Immature natural killer cell (primary cell): ENCODE measurements at regions not wholly inside any gene's neighbourhood (a gene's known extent, or its start where the extent isn't known, plus 50 kb on each side); places are given as distances from the start of the nearest gene placed in this dataset.
"Not testable (repeated sequence)": the region's sequence is repeated elsewhere in the genome, so short reads cannot be mapped to it uniquely, and the experiment has no call there.

Source experiments
- DNase-seq, 3 donors: peaks; one replicate each; pipeline ENCODE4 v3.0.0; 2022; ENCODE audit warnings: mixed read lengths in 1 of 3
- H3K27ac Mint-ChIP-seq, 6 donors: one replicate each; pipeline ENCODE4 v1.8.0; 2020; ENCODE audit warnings: mixed read lengths in 6 of 6, mild to moderate bottlenecking in 5 of 6, inconsistent platforms in 4 of 6, moderate library complexity in 3 of 6
- H3K27me3 Mint-ChIP-seq, 3 donors: one replicate each; pipeline ENCODE4 v1.8.0; 2020 to 2021; ENCODE audit warnings: low read depth in 3 of 3, mild to moderate bottlenecking in 3 of 3, mixed read lengths in 3 of 3, moderate library complexity in 3 of 3, inconsistent platforms in 1 of 3
- H3K36me3 Mint-ChIP-seq, 3 donors: one replicate each; pipeline ENCODE4 v1.8.0; 2020; ENCODE audit warnings: mixed read lengths in 3 of 3, inconsistent platforms in 2 of 3, mild to moderate bottlenecking in 2 of 3
- H3K4me1 Mint-ChIP-seq, 2 donors: one replicate each; pipeline ENCODE4 v1.8.0; 2020; ENCODE audit warnings: inconsistent platforms in 2 of 2, mild to moderate bottlenecking in 2 of 2, mixed read lengths in 2 of 2, moderate library complexity in 1 of 2
- H3K4me3 Mint-ChIP-seq, 5 donors: one replicate each; pipeline ENCODE4 v1.8.0; 2020; ENCODE audit warnings: mild to moderate bottlenecking in 5 of 5, mixed read lengths in 5 of 5, inconsistent platforms in 3 of 5, moderate library complexity in 3 of 5
- H3K9me3 Mint-ChIP-seq, 6 donors: one replicate each; pipeline ENCODE4 v1.8.0; 2020; ENCODE audit warnings: mild to moderate bottlenecking in 6 of 6, mixed read lengths in 6 of 6, inconsistent platforms in 4 of 6, moderate library complexity in 3 of 6

DNA sequence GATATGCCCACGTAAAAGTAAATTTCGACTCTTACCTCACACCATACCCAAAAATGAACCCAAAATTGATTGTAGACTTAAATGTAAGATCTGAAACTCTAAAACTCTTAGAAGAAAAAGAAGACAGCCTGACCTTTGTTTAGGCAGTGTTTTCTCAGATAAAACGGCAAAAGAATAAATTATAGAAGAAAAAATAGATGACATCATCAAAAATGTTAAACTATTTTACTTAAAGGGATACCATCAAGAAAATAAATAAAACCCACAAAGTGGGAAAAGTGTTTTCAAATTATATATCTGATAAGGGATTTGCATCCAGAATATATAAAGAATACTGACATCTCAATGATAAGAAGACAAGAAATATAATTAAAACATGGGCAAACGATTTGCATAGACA lies 862.7 kb downstream of the DTWD2 start:
- no peak overlapping the region for H3K4me3 Mint-ChIP-seq

GRCh38 chr5:118121258-118121657 lies 867.1 kb downstream of the DTWD2 start:
- Mint-ChIP-seq H3K4me1 (no peaks in the 10 kb centered on the region), H3K4me3 (no peak overlapping the region), H3K36me3 (peaks cover 0 to 3% (median 0%) of the 10 kb centered on the region in 3 donors), H3K9me3 (peaks cover 10 to 37% (median 13%) of the 10 kb centered on the region in 6 donors), H3K27ac (no peak overlapping the region), H3K27me3 (no peaks in the 10 kb centered on the region)
- DNase-seq = no peak

More for the DNA sequence above, 862.7 kb downstream of the DTWD2 start:
- no peaks in the 10 kb centered on the region for H3K36me3 Mint-ChIP-seq
- no peaks in the 10 kb centered on the region for H3K27me3 Mint-ChIP-seq
- H3K27ac Mint-ChIP-seq = no peak overlapping the region
- H3K9me3 Mint-ChIP-seq = peaks cover 7 to 38% (median 14%) of the 10 kb centered on the region in 6 donors
- no peaks in the 10 kb centered on the region for H3K4me1 Mint-ChIP-seq
- no peak for DNase-seq

DNA sequence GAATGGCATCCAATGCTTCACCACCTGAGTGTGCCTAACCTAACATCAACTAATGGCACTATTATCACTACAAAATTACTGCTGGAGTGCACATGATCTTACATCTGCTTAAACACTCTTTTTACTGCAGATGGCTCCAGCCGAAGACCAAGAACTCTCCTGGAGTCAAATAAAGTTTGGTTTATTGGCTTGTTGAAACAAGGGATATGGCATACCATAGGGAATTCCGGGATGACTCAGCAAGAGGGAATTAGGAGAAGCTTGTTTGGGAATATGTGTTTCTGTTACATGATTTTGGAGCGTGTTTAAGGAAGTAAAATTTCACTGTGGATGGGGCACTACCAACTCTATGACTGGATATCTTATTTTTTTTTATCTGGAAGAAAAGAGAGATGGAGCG lies 872.6 kb downstream of the DTWD2 start:
- peaks cover 0 to 3% (median 0%) of the 10 kb centered on the region in 3 donors for H3K36me3 Mint-ChIP-seq
- H3K4me1 Mint-ChIP-seq = no peaks in the 10 kb centered on the region
- no peak overlapping the region for H3K4me3 Mint-ChIP-seq
- no peak overlapping the region for H3K27ac Mint-ChIP-seq
- peaks cover 0 to 1% (median 0%) of the 10 kb centered on the region in 3 donors for H3K27me3 Mint-ChIP-seq
- no peak for DNase-seq
- H3K9me3 Mint-ChIP-seq = peaks cover 6 to 27% (median 11%) of the 10 kb centered on the region in 6 donors

DNA sequence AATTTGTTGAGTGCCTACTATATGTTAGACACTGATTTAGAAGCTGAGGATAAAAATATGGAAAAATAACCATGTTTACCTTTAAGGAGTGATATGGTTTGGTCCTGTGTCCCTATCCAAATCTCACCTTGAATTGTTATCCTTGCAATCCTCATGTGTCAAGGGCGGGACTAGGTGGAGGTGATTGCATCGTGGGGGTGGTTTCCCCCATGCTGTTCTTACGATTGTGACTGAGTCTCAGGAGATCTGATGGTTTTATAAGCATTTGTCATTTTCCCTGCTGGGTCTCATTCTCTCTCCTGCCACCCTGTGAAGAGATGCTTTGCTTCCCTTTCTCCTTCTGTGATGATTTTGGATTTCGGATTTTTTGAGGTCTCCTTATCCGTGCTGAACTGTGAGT lies 876.4 kb downstream of the DTWD2 start:
- peaks cover 0 to 1% (median 0%) of the 10 kb centered on the region in 3 donors for H3K27me3 Mint-ChIP-seq
- no peaks in the 10 kb centered on the region for H3K4me1 Mint-ChIP-seq
- no peak overlapping the region for H3K4me3 Mint-ChIP-seq
- no peak for DNase-seq
- peaks cover 0 to under 1% (median 0%) of the 10 kb centered on the region in 3 donors for H3K36me3 Mint-ChIP-seq
- no peak overlapping the region for H3K27ac Mint-ChIP-seq
- H3K9me3 Mint-ChIP-seq = peaks cover 3 to 34% (median 11%) of the 10 kb centered on the region in 6 donors

- not testable (repeated sequence) for H3K27ac Mint-ChIP-seq, H3K4me1 Mint-ChIP-seq, H3K4me3 Mint-ChIP-seq, DNase-seq, H3K36me3 Mint-ChIP-seq, H3K27me3 Mint-ChIP-seq
- peaks cover 1 to 46% (median 11%) of the 10 kb centered on the region in 6 donors for H3K9me3 Mint-ChIP-seq
Measured at GRCh38 chr5:118107246-118107645, 881.1 kb downstream of the DTWD2 start.

DNA sequence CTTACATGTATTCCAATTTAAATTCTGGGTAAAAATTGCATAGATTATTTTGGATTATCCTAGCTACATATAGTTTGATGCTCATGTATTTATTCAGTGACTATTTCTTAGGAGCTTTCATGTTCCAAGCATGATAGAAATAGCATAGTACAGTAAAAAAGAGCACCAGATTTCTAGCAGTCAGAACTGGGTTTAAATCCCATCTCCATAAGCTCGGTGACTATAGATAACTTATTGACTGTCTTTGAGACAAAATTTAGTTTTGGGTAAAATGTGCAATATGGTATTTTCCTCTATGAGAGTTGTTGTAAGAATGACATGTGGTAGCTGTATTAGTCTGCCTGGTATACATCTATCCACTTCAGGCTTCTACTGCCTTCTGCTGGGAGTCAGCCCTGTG lies 889.6 kb downstream of the DTWD2 start:
- no peak overlapping the region for H3K4me3 Mint-ChIP-seq
- DNase-seq = no peak
- no peaks in the 10 kb centered on the region for H3K4me1 Mint-ChIP-seq
- no peaks in the 10 kb centered on the region for H3K27me3 Mint-ChIP-seq
- no peak overlapping the region for H3K27ac Mint-ChIP-seq
- peaks cover 7 to 41% (median 10%) of the 10 kb centered on the region in 6 donors for H3K9me3 Mint-ChIP-seq
- no peaks in the 10 kb centered on the region for H3K36me3 Mint-ChIP-seq

- no peak overlapping the region for H3K27ac Mint-ChIP-seq
- no peaks in the 10 kb centered on the region for H3K27me3 Mint-ChIP-seq
- peaks cover 2 to 27% (median 11%) of the 10 kb centered on the region in 6 donors for H3K9me3 Mint-ChIP-seq
- no peak for DNase-seq
- no peak overlapping the region for H3K4me3 Mint-ChIP-seq
- H3K4me1 Mint-ChIP-seq = no peaks in the 10 kb centered on the region
- no peaks in the 10 kb centered on the region for H3K36me3 Mint-ChIP-seq
Measured at GRCh38 chr5:118095115-118095514, 893.2 kb downstream of the DTWD2 start.

DNA sequence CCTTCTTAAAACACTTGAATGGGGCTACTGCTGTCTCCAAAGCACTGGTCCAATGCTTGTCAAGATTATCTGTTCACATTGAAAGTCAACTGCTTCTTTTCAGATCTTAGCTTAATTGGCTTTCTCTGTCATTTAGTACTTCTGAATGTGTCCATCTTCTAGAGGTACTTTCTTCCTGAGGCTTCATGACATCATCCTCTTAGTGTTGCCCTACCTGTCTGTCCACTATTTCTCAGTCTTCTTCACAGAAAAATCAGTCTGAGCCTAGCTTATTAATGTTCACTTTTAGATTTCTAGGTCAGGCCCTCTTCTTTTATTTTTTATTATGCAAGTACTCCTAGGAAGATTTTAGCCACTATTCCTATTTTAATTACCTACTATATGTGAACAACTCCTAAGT lies 899.9 kb downstream of the DTWD2 start:
- Mint-ChIP-seq H3K4me1 (no peaks in the 10 kb centered on the region), H3K9me3 (peaks cover 4 to 57% (median 29%) of the 10 kb centered on the region in 6 donors), H3K4me3 (no peak overlapping the region), H3K36me3 (no peaks in the 10 kb centered on the region), H3K27ac (no peak overlapping the region), H3K27me3 (no peaks in the 10 kb centered on the region)
- DNase-seq = no peak

GRCh38 chr5:118076490-118076889 lies 911.9 kb downstream of the DTWD2 start:
- H3K9me3 Mint-ChIP-seq = peaks cover 5 to 31% (median 14%) of the 10 kb centered on the region in 6 donors
- no peaks in the 10 kb centered on the region for H3K4me1 Mint-ChIP-seq
- no peaks in the 10 kb centered on the region for H3K36me3 Mint-ChIP-seq
- DNase-seq = no peak
- H3K27ac Mint-ChIP-seq = no peak overlapping the region
- H3K27me3 Mint-ChIP-seq = no peaks in the 10 kb centered on the region
- no peak overlapping the region for H3K4me3 Mint-ChIP-seq

DNA sequence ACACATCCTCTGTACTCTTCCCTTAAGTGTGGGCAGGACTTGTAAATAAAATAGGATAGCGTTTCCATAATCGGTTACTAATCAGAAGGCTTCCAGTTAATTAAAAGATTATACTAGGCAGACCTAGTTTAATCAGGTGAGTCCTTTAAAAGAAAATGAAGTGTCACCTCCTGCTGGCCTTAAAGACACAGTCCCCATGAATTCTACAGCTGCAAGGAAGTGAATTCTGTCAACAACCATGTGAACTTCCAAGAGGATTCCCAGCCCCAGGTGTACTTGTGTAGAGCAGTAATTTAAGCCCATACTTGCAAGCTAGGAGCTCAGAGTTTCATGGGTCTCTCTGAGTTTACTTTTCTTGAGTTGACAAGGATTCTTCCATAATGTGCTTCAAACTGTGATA lies 918.3 kb downstream of the DTWD2 start:
- no peak for DNase-seq
- Mint-ChIP-seq H3K27ac (no peak overlapping the region), H3K9me3 (peaks cover 2 to 13% (median 6%) of the 10 kb centered on the region in 6 donors), H3K4me3 (no peak overlapping the region), H3K27me3 (no peaks in the 10 kb centered on the region), H3K36me3 (no peaks in the 10 kb centered on the region), H3K4me1 (no peaks in the 10 kb centered on the region)

GRCh38 chr5:118069452-118069851 lies 918.9 kb downstream of the DTWD2 start:
- Mint-ChIP-seq H3K9me3 (peaks cover 2 to 18% (median 6%) of the 10 kb centered on the region in 6 donors), H3K36me3 (no peaks in the 10 kb centered on the region), H3K27me3 (no peaks in the 10 kb centered on the region), H3K4me1 (no peaks in the 10 kb centered on the region), H3K4me3 (no peak overlapping the region), H3K27ac (no peak overlapping the region)
- DNase-seq = no peak

DNA sequence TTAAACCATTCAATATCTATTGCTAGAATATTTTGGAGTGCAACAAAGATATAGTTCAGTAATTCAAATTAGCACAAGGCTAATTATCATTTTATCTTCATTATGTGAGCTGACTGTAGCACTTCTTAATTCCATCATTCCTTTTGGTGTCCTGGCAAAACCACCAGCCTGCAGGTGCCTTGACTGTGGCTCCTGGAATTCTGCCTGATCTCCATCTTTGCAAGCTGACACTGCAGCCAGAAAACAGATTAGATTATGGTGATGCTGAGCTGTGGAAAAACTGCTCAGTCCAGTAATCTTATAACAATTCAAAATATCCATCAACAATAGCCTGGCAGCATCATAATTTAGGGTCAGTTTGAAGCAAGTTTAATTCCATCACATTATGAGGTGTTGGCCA lies 919.5 kb downstream of the DTWD2 start:
- DNase-seq = no peak
- Mint-ChIP-seq H3K9me3 (peaks cover 2 to 20% (median 7%) of the 10 kb centered on the region in 6 donors), H3K27ac (no peak overlapping the region), H3K36me3 (no peaks in the 10 kb centered on the region), H3K4me1 (no peaks in the 10 kb centered on the region), H3K27me3 (no peaks in the 10 kb centered on the region), H3K4me3 (no peak overlapping the region)

DNA sequence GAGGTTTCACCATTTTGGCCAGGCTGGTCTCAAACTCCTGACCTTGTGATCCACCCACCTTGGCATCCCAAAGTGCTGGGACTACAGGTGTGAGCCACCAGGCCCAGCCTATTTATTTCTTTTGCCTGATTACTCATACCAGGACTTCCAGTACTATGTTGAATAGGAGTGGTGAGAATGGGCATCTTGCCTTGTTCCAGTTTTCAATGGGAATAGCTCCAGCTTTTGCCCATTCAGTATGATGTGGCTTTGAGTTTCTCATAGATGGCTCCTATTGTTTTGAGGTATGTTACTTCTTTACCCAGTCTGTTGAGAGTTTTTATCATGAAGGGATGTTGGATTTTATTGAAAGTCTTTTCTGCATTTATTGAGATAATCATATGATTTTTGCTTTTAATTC lies 924.5 kb downstream of the DTWD2 start:
- H3K4me1 Mint-ChIP-seq, H3K4me3 Mint-ChIP-seq, H3K36me3 Mint-ChIP-seq, H3K27me3 Mint-ChIP-seq, H3K27ac Mint-ChIP-seq, DNase-seq: not testable (repeated sequence)
- peaks cover 4 to 44% (median 19%) of the 10 kb centered on the region in 6 donors for H3K9me3 Mint-ChIP-seq

- Mint-ChIP-seq H3K9me3 (peaks cover 6 to 58% (median 27%) of the 10 kb centered on the region in 6 donors), H3K4me3 (no peak overlapping the region), H3K27me3 (no peaks in the 10 kb centered on the region), H3K4me1 (no peaks in the 10 kb centered on the region), H3K36me3 (no peaks in the 10 kb centered on the region), H3K27ac (no peak overlapping the region)
- DNase-seq = no peak
Measured at GRCh38 chr5:118060833-118061232, 927.5 kb downstream of the DTWD2 start.

- Mint-ChIP-seq H3K27ac (no peak overlapping the region), H3K27me3 (no peaks in the 10 kb centered on the region), H3K4me3 (no peak overlapping the region), H3K36me3 (no peaks in the 10 kb centered on the region), H3K4me1 (no peaks in the 10 kb centered on the region), H3K9me3 (peaks cover 2 to 38% (median 26%) of the 10 kb centered on the region in 6 donors)
- DNase-seq = no peak
Measured at GRCh38 chr5:118052503-118052902, 935.8 kb downstream of the DTWD2 start.
